WTC11 (cell line): ENCODE measurements at regions not wholly inside any gene's neighbourhood (a gene's known extent, or its start where the extent isn't known, plus 50 kb on each side); places are given as distances from the start of the nearest gene placed in this dataset.
A peak's percentile ranks its signal among the peaks of the same experiment; 100 is the strongest.

Source experiments
- ATAC-seq: fragments of 200-7000 bp; cut with Tn5 transposase; 2 replicates; pipeline ENCODE4 v1.10.0; 2021; ENCODE audit warnings: mild to moderate bottlenecking, moderate library complexity
- CTCF ChIA-PET: fragments of 300-600 bp; sonication (Branson Sonifier 250); formaldehyde crosslinking; loops from one replicate; lab custom pipeline; 2021; ENCODE audit warnings: antibody characterized with exemption; lab: Charles Lee
- POLR2A ChIA-PET: fragments of 350-600 bp; sonication (Branson Sonifier 250); formaldehyde crosslinking; loops from one replicate; lab custom pipeline; 2021; ENCODE audit warnings: antibody characterized with exemption; lab: Charles Lee
- DNase-seq: peaks from one replicate; pipeline ENCODE4 v3.0.0; 2021; ENCODE audit warnings: low spot score
- H3K27ac Mint-ChIP-seq: 2 replicates; pipeline ENCODE4 v1.8.0; 2021; ENCODE audit warnings: mixed read lengths
- H3K27me3 Mint-ChIP-seq: 2 replicates; pipeline ENCODE4 v1.8.0; 2021; ENCODE audit warnings: low read depth, mild to moderate bottlenecking, moderate library complexity, mixed read lengths
- H3K36me3 Mint-ChIP-seq: 2 replicates; pipeline ENCODE4 v1.8.0; 2021; ENCODE audit warnings: mixed read lengths
- H3K4me1 Mint-ChIP-seq: 2 replicates; pipeline ENCODE4 v1.8.0; 2022; ENCODE audit warnings: mixed read lengths
- H3K4me3 Mint-ChIP-seq: 2 replicates; pipeline ENCODE4 v1.8.0; 2021; ENCODE audit warnings: mild to moderate bottlenecking, moderate library complexity, mixed read lengths
- H3K9me3 Mint-ChIP-seq: 2 replicates; pipeline ENCODE4 v1.8.0; 2021; ENCODE audit warnings: mixed read lengths
- AFF4 ChIP-seq: sonication (generic); formaldehyde crosslinking; IDR thresholded peaks from 2 replicates; pipeline ENCODE4 v1.8.1; 2023; ENCODE audit warnings: mild to moderate bottlenecking, missing genetic modification reagents, borderline replicate concordance
- ARID4B ChIP-seq: sonication (generic); formaldehyde crosslinking; IDR thresholded peaks from 2 replicates; pipeline ENCODE4 v1.8.0; 2023; ENCODE audit warnings: missing genetic modification reagents, mild to moderate bottlenecking, borderline replicate concordance
- ATF1 ChIP-seq: sonication (generic); formaldehyde crosslinking; IDR thresholded peaks from 2 replicates; pipeline ENCODE4 v1.8.1; 2023; ENCODE audit warnings: mild to moderate bottlenecking, moderate library complexity, missing genetic modification reagents
- ATF6 ChIP-seq: sonication (generic); formaldehyde crosslinking; IDR thresholded peaks from 2 replicates; pipeline ENCODE4 v1.8.1; 2023; ENCODE audit warnings: mild to moderate bottlenecking, missing genetic modification reagents
- CBFB ChIP-seq: sonication (generic); formaldehyde crosslinking; IDR thresholded peaks from 2 replicates; pipeline ENCODE4 v1.8.1; 2022; ENCODE audit warnings: mild to moderate bottlenecking, low read depth, missing genetic modification reagents
- CREM ChIP-seq: sonication (generic); formaldehyde crosslinking; IDR thresholded peaks from 2 replicates; pipeline ENCODE4 v1.8.1; 2022; ENCODE audit warnings: mild to moderate bottlenecking, missing genetic modification reagents, moderate library complexity
- FOXJ3 ChIP-seq: sonication (generic); formaldehyde crosslinking; IDR thresholded peaks from 2 replicates; pipeline ENCODE4 v1.9.0; 2021; ENCODE audit warnings: missing genetic modification reagents, mild to moderate bottlenecking, borderline replicate concordance
- FOXK1 ChIP-seq: sonication (generic); formaldehyde crosslinking; IDR thresholded peaks from 2 replicates; pipeline ENCODE4 v1.8.0; 2022; ENCODE audit warnings: mild to moderate bottlenecking, moderate library complexity, missing genetic modification reagents
- GRHL2 ChIP-seq: fragments of 250-450 bp; sonication (Bioruptor Pico); IDR thresholded peaks from 2 replicates; pipeline ENCODE4 v1.8.0; 2022; ENCODE audit warnings: mild to moderate bottlenecking, moderate library complexity; ENCODE audit not compliant: insufficient replicate concordance, severe bottlenecking
- GTF2I ChIP-seq: fragments of 250-450 bp; sonication (Bioruptor Pico); conservative IDR thresholded peaks from 2 replicates; pipeline ENCODE4 v1.4.0; 2021; ENCODE audit warnings: mild to moderate bottlenecking
- HMGXB4 ChIP-seq: sonication (generic); formaldehyde crosslinking; IDR thresholded peaks from 2 replicates; pipeline ENCODE4 v1.8.1; 2023; ENCODE audit warnings: mild to moderate bottlenecking, moderate library complexity, missing genetic modification reagents
- MYBL2 ChIP-seq: sonication (generic); formaldehyde crosslinking; IDR thresholded peaks from 2 replicates; pipeline ENCODE4 v1.8.1; 2023; ENCODE audit warnings: mild to moderate bottlenecking, moderate library complexity, missing genetic modification reagents
- NFATC4 ChIP-seq: fragments of 250-450 bp; sonication (Bioruptor Pico); IDR thresholded peaks from 2 replicates; pipeline ENCODE4 v1.9.0; 2021; ENCODE audit warnings: mild to moderate bottlenecking
- PRDM15 ChIP-seq: sonication (generic); formaldehyde crosslinking; IDR thresholded peaks from 2 replicates; pipeline ENCODE4 v1.8.0; 2022; ENCODE audit warnings: missing genetic modification reagents
- SMAD4 ChIP-seq: sonication (generic); formaldehyde crosslinking; IDR thresholded peaks from 2 replicates; pipeline ENCODE4 v1.8.0; 2022; ENCODE audit warnings: mild to moderate bottlenecking, missing genetic modification reagents
- SP1 ChIP-seq: sonication (generic); formaldehyde crosslinking; conservative IDR thresholded peaks from 2 replicates; pipeline ENCODE4 v1.8.1; 2022; ENCODE audit warnings: missing genetic modification reagents
- ZNF219 ChIP-seq: sonication (generic); formaldehyde crosslinking; IDR thresholded peaks from 2 replicates; pipeline ENCODE4 v1.8.0; 2023; ENCODE audit warnings: missing genetic modification reagents, mild to moderate bottlenecking, borderline replicate concordance
- ZNF423 ChIP-seq: fragments of 250-450 bp; sonication (Bioruptor Pico); IDR thresholded peaks from 2 replicates; pipeline ENCODE4 v2.1.2; 2022; ENCODE audit warnings: mild to moderate bottlenecking, moderate library complexity
- ZNF671 ChIP-seq: fragments of 250-450 bp; sonication (Bioruptor Pico); IDR thresholded peaks from 2 replicates; pipeline ENCODE4 v1.8.0; 2021; ENCODE audit warnings: mild to moderate bottlenecking
- TF ChIP-seq, protein P1 (sequence below): sonication (generic); formaldehyde crosslinking; IDR thresholded peaks from 2 replicates; pipeline ENCODE4 v1.8.0; 2022; ENCODE audit warnings: mild to moderate bottlenecking, missing genetic modification reagents

GRCh38 chr5:139738193-139739149, 57.1 kb upstream of the PSD2 start:
- Mint-ChIP-seq H3K9me3 (no peaks in the 10 kb centered on the region), H3K27me3 (peaks cover 7% of the 10 kb centered on the region; the same call in 1 of the 2 replicates), H3K27ac (peak overlapping the region; percentile 75), H3K36me3 (no peaks in the 10 kb centered on the region), H3K4me3 (no peak overlapping the region), H3K4me1 (peaks cover 42% of the 10 kb centered on the region)
- ChIA-PET CTCF (interaction anchor here (1.2 to 2.3 kb wide), 5 partner anchors 25 to 45 kb away, joined by 3 to 12 read pairs (median 4); no protein-coding TSS in a partner anchor), POLR2A (interaction anchor here (1.1 kb wide), 1 partner anchor 9 kb away, joined by 3 read pairs; no protein-coding TSS in a partner anchor)
- no peak for DNase-seq
- TF ChIP-seq MYBL2 (CRISPR knock-in tag) (no peak), FOXJ3 (CRISPR knock-in tag) (no peak), ZNF671 (CRISPR knock-in tag) (no peak), GRHL2 (CRISPR knock-in tag) (no peak), CBFB (CRISPR knock-in tag) (no peak), ZNF423 (CRISPR knock-in tag) (no peak), AFF4 (CRISPR knock-in tag) (no peak), SP1 (CRISPR knock-in tag) (no peak), ATF6 (CRISPR knock-in tag) (no peak), CREM (CRISPR knock-in tag) (no peak), NFATC4 (CRISPR knock-in tag) (no peak), ATF1 (CRISPR knock-in tag) (no peak), ARID4B (CRISPR knock-in tag) (no peak), FOXK1 (CRISPR knock-in tag) (no peak), SMAD4 (CRISPR knock-in tag) (no peak), HMGXB4 (no peak), PRDM15 (CRISPR knock-in tag) (no peak), GTF2I (CRISPR knock-in tag) (no peak), ZNF219 (CRISPR knock-in tag) (no peak)
- TF ChIP-seq, protein P1, sequence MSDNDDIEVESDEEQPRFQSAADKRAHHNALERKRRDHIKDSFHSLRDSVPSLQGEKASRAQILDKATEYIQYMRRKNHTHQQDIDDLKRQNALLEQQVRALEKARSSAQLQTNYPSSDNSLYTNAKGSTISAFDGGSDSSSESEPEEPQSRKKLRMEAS (CRISPR knock-in tag) = no peak
- ATAC-seq = no peak
